Esophagus muscularis mucosa (tissue), 4 donors: ENCODE measurements at regions not wholly inside any gene's neighbourhood (a gene's known extent, or its start where the extent isn't known, plus 50 kb on each side); places are given as distances from the start of the nearest gene placed in this dataset.

Experiments used
- DNase-seq: peaks from one replicate; pipeline ENCODE4 v3.0.0-alpha.2; 2017; ENCODE audit errors: extremely low spot score
- H3K27ac ChIP-seq, 4 donors: fragments of 200-600 bp; sonication (generic); replicated peaks in 1 of 4; 1 replicate in 3 of 4; 2 replicates in 1 of 4; pipeline ENCODE4 v1.5.1; 2016 to 2019; ENCODE audit warnings: mild to moderate bottlenecking in 1 of 4
- H3K27me3 ChIP-seq, 4 donors: fragments of 200-600 bp; sonication (generic); one replicate each; pipeline versions ENCODE4 v1.5.1 to v1.6.0; 2016 to 2019
- H3K36me3 ChIP-seq, 4 donors: fragments of 200-600 bp; sonication (generic); one replicate each; pipeline ENCODE4 v1.5.1; 2016 to 2019
- H3K4me1 ChIP-seq, 4 donors: fragments of 200-600 bp; sonication (generic); one replicate each; pipeline ENCODE4 v1.5.1; 2016 to 2019
- H3K4me3 ChIP-seq, 4 donors: fragments of 200-600 bp; sonication (generic); 1 replicate in 2 of 4; 2 replicates in 2 of 4; pipeline ENCODE4 v1.5.1; 2016 to 2019; ENCODE audit warnings: mild to moderate bottlenecking in 4 of 4, moderate library complexity in 1 of 4
- H3K9me3 ChIP-seq, 4 donors: fragments of 200-600 bp; sonication (generic); 1 replicate in 3 of 4; 2 replicates in 1 of 4; pipeline ENCODE4 v1.5.1; 2016 to 2019
- CTCF ChIP-seq, 3 experiments: fragments of 200-600 bp in 2 of 3; fragments of 450-650 bp in 1 of 3; sonication (generic) in 2 of 3; IDR thresholded peaks; one replicate each; pipeline ENCODE4 v1.5.1; 2017 to 2019; ENCODE audit warnings: antibody characterized with exemption in 3 of 3, mild to moderate bottlenecking in 2 of 3, moderate library complexity in 1 of 3
- EP300 ChIP-seq: sonication (generic); formaldehyde crosslinking; IDR thresholded peaks from one replicate; pipeline ENCODE4 v1.6.1; 2017; ENCODE audit warnings: antibody characterized with exemption
- POLR2A ChIP-seq: fragments of 450-650 bp; IDR thresholded peaks from one replicate; pipeline ENCODE4 v1.6.1; 2017; ENCODE audit warnings: antibody characterized with exemption, moderate library complexity, mild to moderate bottlenecking, low read depth
- POLR2AphosphoS5 ChIP-seq, 2 donors: sonication (generic); formaldehyde crosslinking; IDR thresholded peaks; one replicate each; pipeline ENCODE4 v1.6.1; 2017; ENCODE audit warnings: antibody characterized with exemption in 2 of 2
- WGBS: methylation state at CpG from one replicate; pipeline ENCODE4 v1.1.5; 2018; 5-methylcytosine and 5-hydroxymethylcytosine counted together
- intact Hi-C: fragments of 100-400 bp; cut with DNase I; formaldehyde crosslinking; loops from one replicate; pipeline ENCODE4 v1.15.1; 2023

- H3K4me1 ChIP-seq: no peaks in the 10 kb centered on the region
- no peaks in the 10 kb centered on the region for H3K27me3 ChIP-seq
- no peaks in the 10 kb centered on the region for H3K36me3 ChIP-seq
- H3K4me3 ChIP-seq: no peak overlapping the region
- DNase-seq: no peak
- WGBS: 81% methylated on average over 3 of the region's 3 CpGs
- no peaks in the 10 kb centered on the region for H3K9me3 ChIP-seq
- intact Hi-C loops: no loop called here
- TF ChIP-seq POLR2A (no peak), POLR2AphosphoS5 (IDR thresholded peaks at IDR 0.05) (no peak), EP300 (no peak), CTCF (IDR thresholded peaks at IDR 0.05) (no peak)
- no peak overlapping the region for H3K27ac ChIP-seq
These were observed 980.1 kb downstream of the FSTL5 start for GRCh38 chr4:161183729-161184128.

GRCh38 chr4:161182913-161183312 is 980.9 kb downstream of the FSTL5 start:
- no peak overlapping the region for H3K27ac ChIP-seq
- H3K9me3 ChIP-seq: no peaks in the 10 kb centered on the region
- no peaks in the 10 kb centered on the region for H3K27me3 ChIP-seq
- H3K4me3 ChIP-seq: no peak overlapping the region
- intact Hi-C loops: no loop called here
- no peaks in the 10 kb centered on the region for H3K36me3 ChIP-seq
- 88% methylated on average over 3 of the region's 3 CpGs for WGBS
- no peak for TF ChIP-seq CTCF (IDR thresholded peaks at IDR 0.05)
- TF ChIP-seq POLR2A: no peak
- TF ChIP-seq EP300: no peak
- TF ChIP-seq POLR2AphosphoS5 (IDR thresholded peaks at IDR 0.05): no peak
- DNase-seq: no peak
- no peaks in the 10 kb centered on the region for H3K4me1 ChIP-seq

GRCh38 chr4:161178310-161178709 is 985.5 kb downstream of the FSTL5 start:
- H3K4me1 ChIP-seq: no peaks in the 10 kb centered on the region
- intact Hi-C loops: no loop called here
- H3K36me3 ChIP-seq: no peaks in the 10 kb centered on the region
- no peak overlapping the region for H3K4me3 ChIP-seq
- no peak for TF ChIP-seq EP300
- TF ChIP-seq POLR2AphosphoS5 (IDR thresholded peaks at IDR 0.05): no peak
- TF ChIP-seq POLR2A: no peak
- TF ChIP-seq CTCF (IDR thresholded peaks at IDR 0.05): no peak
- 66% methylated on average over 5 of the region's 5 CpGs for WGBS
- H3K27ac ChIP-seq: no peak overlapping the region
- H3K9me3 ChIP-seq: no peaks in the 10 kb centered on the region
- H3K27me3 ChIP-seq: no peaks in the 10 kb centered on the region
- no peak for DNase-seq

DNA sequence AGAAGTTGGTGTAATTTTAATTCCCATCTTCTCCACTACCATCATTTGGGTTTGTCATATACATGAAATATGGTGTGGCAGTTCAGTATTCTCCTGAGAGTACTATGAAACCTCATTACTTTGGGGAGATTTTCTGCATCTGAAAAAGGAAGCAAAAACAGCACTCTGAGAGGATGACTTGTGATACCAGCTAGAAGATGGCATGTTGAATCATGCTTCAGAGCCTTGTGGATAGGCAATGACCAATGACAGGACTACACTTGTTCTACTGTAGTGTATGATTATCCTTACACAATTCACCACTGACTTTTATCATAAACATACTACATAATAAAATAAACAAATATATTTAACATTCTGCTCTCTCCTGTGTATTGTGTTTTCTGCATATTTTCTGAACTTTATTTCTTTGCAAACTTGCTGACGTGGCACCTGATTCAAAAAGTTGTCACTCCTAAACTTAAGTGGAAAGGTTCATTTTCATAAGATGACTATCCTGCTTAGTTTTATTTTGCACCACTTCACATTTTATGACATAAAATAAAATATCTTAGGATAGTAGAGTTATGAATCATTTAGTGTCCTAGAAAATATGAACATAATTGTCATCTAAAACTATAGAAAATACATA is 991.3 kb downstream of the FSTL5 start:
- Histone ChIP-seq H3K4me1 (no peaks in the 10 kb centered on the region), H3K27ac (no peak overlapping the region), H3K9me3 (no peaks in the 10 kb centered on the region), H3K36me3 (no peaks in the 10 kb centered on the region), H3K4me3 (no peak overlapping the region), H3K27me3 (no peaks in the 10 kb centered on the region)
- DNase-seq: no peak
- no peak for TF ChIP-seq EP300
- TF ChIP-seq CTCF (IDR thresholded peaks at IDR 0.05): no peak
- TF ChIP-seq POLR2A: no peak
- no peak for TF ChIP-seq POLR2AphosphoS5 (IDR thresholded peaks at IDR 0.05)
- 81% methylated on average over 1 of the region's 1 CpG for WGBS
- intact Hi-C loops: no loop called here

DNA sequence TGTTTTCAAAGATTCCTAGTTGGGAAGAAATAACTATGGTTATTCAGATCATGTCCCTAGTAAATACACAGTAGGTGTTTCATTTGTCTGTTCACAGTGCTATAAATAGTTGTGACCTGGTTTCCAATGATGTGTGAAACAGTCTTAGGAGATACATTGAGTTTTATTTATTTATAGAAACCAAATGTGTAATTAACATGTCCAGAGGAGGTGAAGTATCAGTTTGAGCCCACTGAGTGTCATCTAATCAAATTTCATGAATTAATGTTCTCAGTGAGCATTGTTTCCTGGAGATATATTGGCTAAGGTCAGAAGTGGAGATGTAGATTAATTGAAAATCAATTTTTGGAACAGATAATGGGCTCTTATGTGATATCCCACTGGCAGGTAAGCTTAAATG is 996.3 kb downstream of the FSTL5 start:
- H3K27ac ChIP-seq: no peak overlapping the region
- DNase-seq: no peak

More for the DNA sequence above, 996.3 kb downstream of the FSTL5 start:
- Histone ChIP-seq H3K4me1 (no peaks in the 10 kb centered on the region), H3K9me3 (no peaks in the 10 kb centered on the region), H3K4me3 (no peak overlapping the region), H3K27me3 (no peaks in the 10 kb centered on the region), H3K36me3 (no peaks in the 10 kb centered on the region)
- intact Hi-C loops: no loop called here
- no peak for TF ChIP-seq EP300
- no peak for TF ChIP-seq POLR2AphosphoS5 (IDR thresholded peaks at IDR 0.05)
